ENCODE measurements at regions not wholly inside any gene's neighbourhood (a gene's known extent, or its start where the extent isn't known, plus 50 kb on each side); places are given as distances from the start of the nearest gene placed in this dataset.

DNA sequence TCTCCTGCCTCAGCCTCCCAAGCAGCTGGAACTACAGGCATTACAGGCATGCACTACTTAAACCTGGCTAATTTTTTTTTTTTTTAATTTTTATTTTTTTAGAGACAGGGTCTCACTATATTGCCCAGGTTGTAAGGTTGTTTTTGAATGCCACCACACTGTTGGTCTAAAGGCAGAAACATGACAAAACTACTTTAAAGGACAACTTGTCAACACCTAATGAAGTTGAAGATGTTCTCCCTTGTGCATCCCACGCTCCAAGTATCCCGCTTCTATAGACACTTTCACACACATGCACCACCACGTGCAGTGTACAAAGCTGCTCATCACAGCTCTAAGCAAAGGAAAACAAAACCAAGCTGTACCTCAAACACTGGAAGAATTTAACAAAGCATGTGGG is 226.4 kb downstream of the FGFR2 start:
- TF ChIP-seq, protein P1, sequence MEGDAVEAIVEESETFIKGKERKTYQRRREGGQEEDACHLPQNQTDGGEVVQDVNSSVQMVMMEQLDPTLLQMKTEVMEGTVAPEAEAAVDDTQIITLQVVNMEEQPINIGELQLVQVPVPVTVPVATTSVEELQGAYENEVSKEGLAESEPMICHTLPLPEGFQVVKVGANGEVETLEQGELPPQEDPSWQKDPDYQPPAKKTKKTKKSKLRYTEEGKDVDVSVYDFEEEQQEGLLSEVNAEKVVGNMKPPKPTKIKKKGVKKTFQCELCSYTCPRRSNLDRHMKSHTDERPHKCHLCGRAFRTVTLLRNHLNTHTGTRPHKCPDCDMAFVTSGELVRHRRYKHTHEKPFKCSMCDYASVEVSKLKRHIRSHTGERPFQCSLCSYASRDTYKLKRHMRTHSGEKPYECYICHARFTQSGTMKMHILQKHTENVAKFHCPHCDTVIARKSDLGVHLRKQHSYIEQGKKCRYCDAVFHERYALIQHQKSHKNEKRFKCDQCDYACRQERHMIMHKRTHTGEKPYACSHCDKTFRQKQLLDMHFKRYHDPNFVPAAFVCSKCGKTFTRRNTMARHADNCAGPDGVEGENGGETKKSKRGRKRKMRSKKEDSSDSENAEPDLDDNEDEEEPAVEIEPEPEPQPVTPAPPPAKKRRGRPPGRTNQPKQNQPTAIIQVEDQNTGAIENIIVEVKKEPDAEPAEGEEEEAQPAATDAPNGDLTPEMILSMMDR (IDR thresholded peaks at IDR 0.05), result no peak
- no peak for TF ChIP-seq POLR2A (IDR thresholded peaks at IDR 0.05)
